ENCODE measurements at regions not wholly inside any gene's neighbourhood (a gene's known extent, or its start where the extent isn't known, plus 50 kb on each side); places are given as distances from the start of the nearest gene placed in this dataset.

DNA sequence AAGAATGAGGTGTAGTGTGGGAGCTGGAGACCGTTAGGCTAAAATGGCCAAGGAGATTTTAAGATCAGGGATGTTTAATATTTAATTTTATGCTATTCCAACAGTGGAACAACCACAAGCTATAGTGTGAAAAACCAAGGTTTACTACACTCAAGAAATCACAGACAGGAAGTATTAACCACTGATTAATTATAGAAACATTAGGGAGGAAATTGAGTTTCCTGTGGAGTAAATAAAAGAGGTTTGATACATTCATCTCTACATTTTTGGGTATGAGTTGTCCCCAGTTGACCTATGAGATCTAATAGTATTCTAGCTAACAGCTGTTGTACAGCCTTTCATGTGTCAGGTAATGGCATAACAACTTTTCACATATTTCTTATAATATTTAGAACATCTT, 103.7 kb upstream of the MPDZ start:
- H3K9me3 ChIP-seq (ENCODE audit: low read length) = no peaks in the 10 kb centered on the region
- no peak overlapping the region for H3K4me2 ChIP-seq (ENCODE audit: low read length)
- DNase-seq (ENCODE audit: low spot score) = no peak
- intact Hi-C loops (cut with micrococcal nuclease; ENCODE audit: unreplicated experiment) = no loop called here
- CTCF ChIA-PET (ENCODE audit: unreplicated experiment) = no interaction called here
- H3K4me3 ChIP-seq (ENCODE audit: low read depth, low read length, poor library complexity, severe bottlenecking) = no peak overlapping the region
- no peaks in the 10 kb centered on the region for H3K36me3 ChIP-seq (ENCODE audit: insufficient read depth, low read length)
- no peaks in the 10 kb centered on the region for H3K79me2 ChIP-seq (ENCODE audit: insufficient read depth, low read depth, low read length)
- no peaks in the 10 kb centered on the region for H3K4me1 ChIP-seq (ENCODE audit: insufficient read depth, low read length, poor library complexity, severe bottlenecking)
- POLR2A ChIA-PET = interaction anchor here (0.7 kb wide), 1 partner anchor 16 kb away, joined by 3 read pairs; no protein-coding TSS in a partner anchor
- no peak overlapping the region for H2AFZ ChIP-seq (ENCODE audit: low read length)
- H4K20me1 ChIP-seq (ENCODE audit: insufficient read depth, low read length) = no peaks in the 10 kb centered on the region
- TF ChIP-seq, protein P1, sequence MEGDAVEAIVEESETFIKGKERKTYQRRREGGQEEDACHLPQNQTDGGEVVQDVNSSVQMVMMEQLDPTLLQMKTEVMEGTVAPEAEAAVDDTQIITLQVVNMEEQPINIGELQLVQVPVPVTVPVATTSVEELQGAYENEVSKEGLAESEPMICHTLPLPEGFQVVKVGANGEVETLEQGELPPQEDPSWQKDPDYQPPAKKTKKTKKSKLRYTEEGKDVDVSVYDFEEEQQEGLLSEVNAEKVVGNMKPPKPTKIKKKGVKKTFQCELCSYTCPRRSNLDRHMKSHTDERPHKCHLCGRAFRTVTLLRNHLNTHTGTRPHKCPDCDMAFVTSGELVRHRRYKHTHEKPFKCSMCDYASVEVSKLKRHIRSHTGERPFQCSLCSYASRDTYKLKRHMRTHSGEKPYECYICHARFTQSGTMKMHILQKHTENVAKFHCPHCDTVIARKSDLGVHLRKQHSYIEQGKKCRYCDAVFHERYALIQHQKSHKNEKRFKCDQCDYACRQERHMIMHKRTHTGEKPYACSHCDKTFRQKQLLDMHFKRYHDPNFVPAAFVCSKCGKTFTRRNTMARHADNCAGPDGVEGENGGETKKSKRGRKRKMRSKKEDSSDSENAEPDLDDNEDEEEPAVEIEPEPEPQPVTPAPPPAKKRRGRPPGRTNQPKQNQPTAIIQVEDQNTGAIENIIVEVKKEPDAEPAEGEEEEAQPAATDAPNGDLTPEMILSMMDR (conservative IDR thresholded peaks at IDR 0.05; ENCODE audit: low read length) = no peak
- TF ChIP-seq EZH2phosphoT487 (IDR thresholded peaks at IDR 0.05; ENCODE audit: borderline replicate concordance, low read depth, low read length) = no peak
- no peak overlapping the region for H3K27ac ChIP-seq (ENCODE audit: low read depth, low read length, poor library complexity, severe bottlenecking)
- no TSS peak for BruUV-seq (replicated peaks)
- H3K9me2 ChIP-seq (ENCODE audit: insufficient read depth, low read length) = no peaks in the 10 kb centered on the region

DNA sequence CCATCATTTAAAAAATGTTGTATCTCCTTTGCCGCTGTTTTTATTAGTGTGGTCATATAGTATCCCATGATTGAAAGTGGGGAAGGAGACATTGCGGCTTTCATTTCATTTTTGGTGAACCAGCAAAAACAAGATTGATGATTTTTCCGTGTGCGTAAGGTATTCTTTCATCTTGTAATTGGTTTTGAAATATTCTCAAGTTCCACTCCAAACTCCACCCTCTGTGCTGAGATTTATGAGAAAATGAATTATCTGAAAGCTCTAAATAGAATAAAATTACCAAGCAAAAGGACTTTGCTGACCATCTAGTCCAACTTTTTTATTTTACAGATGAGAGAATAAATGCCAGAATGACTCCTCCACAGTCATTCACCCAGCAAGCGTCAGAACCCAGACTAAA, 103.1 kb upstream of the MPDZ start:
- no peak overlapping the region for H3K4me2 ChIP-seq (ENCODE audit: low read length)

DNA sequence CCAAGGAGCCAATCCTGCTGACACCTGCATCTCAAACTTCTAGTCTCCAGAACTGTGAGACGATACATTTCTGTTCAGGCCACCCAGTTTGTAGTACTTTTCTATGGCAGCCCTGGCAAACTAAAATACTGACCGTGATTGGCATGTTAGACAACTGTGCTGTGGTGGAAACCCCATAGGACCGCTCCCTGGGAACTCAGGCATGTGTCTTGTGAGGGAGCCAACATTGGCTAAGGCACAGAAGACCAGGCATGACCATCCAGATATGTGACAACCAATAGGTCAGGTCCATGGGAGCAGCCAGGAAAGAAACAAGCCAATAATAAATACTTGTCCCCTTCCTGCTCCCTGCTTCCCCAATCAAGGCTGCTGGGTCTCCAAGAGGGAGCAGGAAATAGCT, 101.4 kb upstream of the MPDZ start:
- Histone ChIP-seq H3K9me2 (ENCODE audit: insufficient read depth, low read length) (no peaks in the 10 kb centered on the region), H3K79me2 (ENCODE audit: insufficient read depth, low read depth, low read length) (no peaks in the 10 kb centered on the region), H3K4me3 (ENCODE audit: low read depth, low read length, poor library complexity, severe bottlenecking) (no peak overlapping the region), H3K9me3 (ENCODE audit: low read length) (no peaks in the 10 kb centered on the region), H2AFZ (ENCODE audit: low read length) (no peak overlapping the region), H3K4me1 (ENCODE audit: insufficient read depth, low read length, poor library complexity, severe bottlenecking) (no peaks in the 10 kb centered on the region), H3K36me3 (ENCODE audit: insufficient read depth, low read length) (no peaks in the 10 kb centered on the region), H3K27ac (ENCODE audit: low read depth, low read length, poor library complexity, severe bottlenecking) (no peak overlapping the region), H3K4me2 (ENCODE audit: low read length) (no peak overlapping the region), H4K20me1 (ENCODE audit: insufficient read depth, low read length) (no peaks in the 10 kb centered on the region)
- POLR2A ChIA-PET = interaction anchor here (0.6 kb wide), 1 partner anchor 1279 kb away, joined by 3 read pairs; no protein-coding TSS in a partner anchor
- CTCF ChIA-PET (ENCODE audit: unreplicated experiment) = no interaction called here
- no peak for DNase-seq (ENCODE audit: low spot score)
- TF ChIP-seq EZH2phosphoT487 (IDR thresholded peaks at IDR 0.05; ENCODE audit: borderline replicate concordance, low read depth, low read length) = no peak
- TF ChIP-seq, protein P1 (conservative IDR thresholded peaks at IDR 0.05; ENCODE audit: low read length) = no peak
- BruUV-seq (replicated peaks) = no TSS peak
- intact Hi-C loops (cut with micrococcal nuclease; ENCODE audit: unreplicated experiment) = no loop called here

More for the DNA sequence above, 103.1 kb upstream of the MPDZ start:
- Histone ChIP-seq H3K9me2 (ENCODE audit: insufficient read depth, low read length) (no peaks in the 10 kb centered on the region), H2AFZ (ENCODE audit: low read length) (no peak overlapping the region), H3K4me1 (ENCODE audit: insufficient read depth, low read length, poor library complexity, severe bottlenecking) (no peaks in the 10 kb centered on the region), H3K27ac (ENCODE audit: low read depth, low read length, poor library complexity, severe bottlenecking) (no peak overlapping the region), H3K36me3 (ENCODE audit: insufficient read depth, low read length) (no peaks in the 10 kb centered on the region), H4K20me1 (ENCODE audit: insufficient read depth, low read length) (no peaks in the 10 kb centered on the region), H3K9me3 (ENCODE audit: low read length) (no peaks in the 10 kb centered on the region), H3K4me3 (ENCODE audit: low read depth, low read length, poor library complexity, severe bottlenecking) (no peak overlapping the region), H3K79me2 (ENCODE audit: insufficient read depth, low read depth, low read length) (no peaks in the 10 kb centered on the region)
- TF ChIP-seq, protein P1 (conservative IDR thresholded peaks at IDR 0.05; ENCODE audit: low read length) = no peak
- TF ChIP-seq EZH2phosphoT487 (IDR thresholded peaks at IDR 0.05; ENCODE audit: borderline replicate concordance, low read depth, low read length) = no peak
- no peak for DNase-seq (ENCODE audit: low spot score)
- BruUV-seq (replicated peaks) = no TSS peak
- ChIA-PET CTCF (ENCODE audit: unreplicated experiment) (no interaction called here), POLR2A (no interaction called here)
- intact Hi-C loops (cut with micrococcal nuclease; ENCODE audit: unreplicated experiment) = no loop called here

Measured in OCI-LY7 (cell line).